ENCODE measurements at regions not wholly inside any gene's neighbourhood (a gene's known extent, or its start where the extent isn't known, plus 50 kb on each side); places are given as distances from the start of the nearest gene placed in this dataset.

DNA sequence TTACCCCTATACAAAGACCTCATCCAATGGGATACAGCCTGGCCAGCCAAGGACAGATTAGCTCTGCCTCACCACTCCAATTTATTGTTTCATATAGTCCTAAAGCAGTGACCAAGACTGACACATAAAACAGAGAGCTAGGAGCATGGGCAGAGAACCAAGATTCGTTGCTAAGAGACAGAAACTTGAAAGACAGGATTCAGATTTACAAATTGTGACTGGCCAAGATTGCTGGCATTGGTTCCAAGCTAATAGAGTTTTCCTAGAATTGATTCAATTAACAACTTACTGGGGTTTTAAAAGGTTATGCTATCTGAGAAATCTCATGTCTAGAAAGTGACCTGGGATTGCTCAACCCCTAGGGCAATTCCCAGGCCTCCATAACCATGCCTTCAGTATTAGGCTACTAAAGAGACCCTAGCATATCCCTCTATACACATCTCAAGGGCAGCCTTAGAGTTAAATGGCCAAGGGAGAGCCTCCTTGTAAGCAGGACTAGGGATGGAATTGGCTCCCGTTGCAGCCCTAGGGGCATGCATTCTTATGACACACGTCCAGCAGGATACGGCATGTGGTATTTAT is 75.6 kb downstream of the ICOS start:
- DNase-seq (ENCODE audit: low read depth in 2 of 2), result no peak

DNA sequence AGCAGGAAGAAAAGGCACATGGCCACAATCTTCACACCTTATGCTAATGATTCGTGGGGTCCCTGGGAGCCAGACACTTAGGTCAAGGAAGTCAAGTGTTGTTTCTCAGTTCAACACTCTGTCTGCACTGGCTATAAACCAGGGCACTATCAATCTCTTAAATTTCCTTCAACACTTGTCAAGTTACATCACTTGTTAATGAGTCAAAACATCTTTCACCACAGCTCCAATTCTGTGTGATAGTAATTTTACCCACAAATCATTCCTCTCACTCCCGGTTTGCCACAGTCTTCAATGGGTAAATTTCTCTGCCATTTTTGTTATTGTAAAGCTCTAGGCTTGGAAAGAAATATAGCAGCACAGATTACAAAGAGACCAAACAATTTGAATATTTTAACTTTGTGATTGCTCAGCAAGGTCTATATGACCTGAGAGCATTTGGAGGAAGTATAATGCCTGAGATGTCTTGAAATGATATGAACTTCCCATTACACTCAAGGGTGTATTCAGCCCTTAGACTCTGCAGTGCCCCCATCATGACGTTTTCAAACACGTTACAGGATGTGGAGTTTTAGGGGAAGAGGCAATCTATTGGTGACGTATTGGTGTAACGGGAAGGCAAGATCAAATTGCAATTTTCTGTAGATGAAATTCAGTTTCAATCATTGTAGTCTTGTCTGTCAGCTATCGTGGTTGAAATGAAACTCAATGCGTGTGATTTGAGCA is 78.7 kb downstream of the ICOS start:
- no peak for DNase-seq (ENCODE audit: low read depth in 2 of 2)

DNA sequence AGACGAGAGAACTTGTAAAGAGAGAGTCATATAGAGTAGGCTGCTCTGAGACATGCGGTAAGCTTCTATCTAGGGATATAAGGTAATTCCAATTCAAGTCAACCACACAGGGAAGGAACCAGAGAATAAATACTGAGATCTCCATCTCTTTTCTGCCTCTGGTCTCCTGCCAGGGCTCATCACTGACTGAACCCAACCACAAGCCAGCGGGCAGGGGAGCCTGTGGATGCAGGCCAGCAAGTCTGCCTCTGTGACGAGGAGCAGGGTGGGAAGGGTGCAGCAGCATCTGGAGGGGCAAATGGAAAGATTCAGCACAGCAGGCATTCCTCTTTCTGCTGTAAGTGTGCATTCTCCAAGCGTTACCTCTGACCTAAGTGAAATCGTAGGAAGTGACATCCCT is 82.2 kb downstream of the ICOS start:
- DNase-seq (ENCODE audit: low read depth in 2 of 2), result no peak

DNA sequence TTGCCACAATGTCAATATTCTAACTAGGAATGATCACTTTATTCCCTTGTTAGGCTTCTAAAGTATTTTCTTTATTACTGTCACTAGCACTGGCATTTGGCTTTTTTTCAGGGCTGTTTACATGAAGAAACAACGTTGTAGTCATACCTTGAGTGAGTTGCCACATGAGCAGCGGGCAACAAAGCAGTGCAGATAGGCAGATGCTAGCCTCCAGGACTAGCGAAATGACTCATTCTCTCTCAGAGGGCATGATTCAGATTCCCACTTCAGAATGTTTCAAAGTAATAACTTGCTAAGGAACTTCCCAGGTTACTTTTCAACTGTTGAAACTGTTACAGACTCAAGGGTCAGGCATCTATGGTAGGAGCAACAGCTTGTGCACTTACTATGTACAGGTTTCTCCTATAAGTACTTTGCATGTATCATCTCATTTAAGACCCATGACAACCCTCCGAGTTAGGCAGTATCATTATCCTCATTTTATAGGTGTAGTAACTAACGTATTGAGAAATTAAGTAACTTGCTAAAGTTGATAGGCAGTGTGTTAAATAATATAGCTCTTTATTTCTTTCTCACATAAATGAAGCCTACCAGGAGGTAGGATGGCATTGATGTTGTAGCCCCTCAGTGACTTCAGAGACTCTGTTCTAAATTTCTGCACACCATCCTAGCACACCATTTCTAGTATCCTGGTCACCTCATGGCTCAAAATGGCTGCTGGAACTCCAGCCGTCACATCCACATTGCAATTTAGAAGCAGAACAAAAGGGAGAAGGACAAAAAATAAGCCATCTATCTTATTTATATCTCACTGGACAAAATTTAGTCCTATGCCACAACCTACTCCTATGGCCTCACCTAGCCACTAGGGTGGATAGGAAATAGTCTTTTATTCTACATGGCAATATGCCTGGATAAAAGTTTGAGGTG is 83.3 kb downstream of the ICOS start:
- no peak for DNase-seq (ENCODE audit: low read depth in 2 of 2)

DNA sequence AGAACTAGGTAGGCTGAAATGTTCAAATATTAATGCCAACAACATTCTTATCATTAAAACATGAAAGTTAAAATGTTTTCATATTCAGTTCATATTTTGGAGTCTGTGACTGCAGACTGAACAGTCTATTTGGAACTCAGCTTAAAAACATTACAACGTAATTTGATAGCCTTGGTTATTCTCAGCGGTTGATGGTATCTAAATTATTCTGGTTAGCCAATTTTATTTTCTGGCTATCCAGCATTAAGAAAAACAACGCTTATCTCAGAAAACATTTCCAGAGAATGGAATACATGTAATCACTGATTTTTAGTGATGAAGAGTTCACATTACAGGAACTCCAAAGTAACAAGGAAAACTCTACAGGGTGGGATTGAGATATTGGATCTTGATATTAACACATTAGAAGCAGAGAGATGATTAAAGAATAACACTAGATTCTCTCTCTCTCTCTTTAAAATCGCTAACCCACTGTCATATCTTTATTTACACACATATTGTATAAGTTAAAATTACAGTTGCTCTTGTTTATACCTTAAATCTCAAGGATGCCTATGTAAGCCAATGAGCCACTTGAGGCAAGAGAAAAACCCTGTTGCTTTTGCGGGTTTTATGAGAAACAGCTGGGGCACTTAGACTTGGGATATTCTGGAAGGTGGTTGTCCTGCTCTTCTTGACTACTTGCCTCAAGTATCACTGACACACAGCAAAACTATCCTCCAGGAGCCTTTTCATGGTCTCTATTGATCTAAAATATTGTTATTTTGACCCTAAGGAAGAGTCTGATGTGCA is 84.9 kb downstream of the ICOS start:
- DNase-seq (ENCODE audit: low read depth in 2 of 2), result no peak

DNA sequence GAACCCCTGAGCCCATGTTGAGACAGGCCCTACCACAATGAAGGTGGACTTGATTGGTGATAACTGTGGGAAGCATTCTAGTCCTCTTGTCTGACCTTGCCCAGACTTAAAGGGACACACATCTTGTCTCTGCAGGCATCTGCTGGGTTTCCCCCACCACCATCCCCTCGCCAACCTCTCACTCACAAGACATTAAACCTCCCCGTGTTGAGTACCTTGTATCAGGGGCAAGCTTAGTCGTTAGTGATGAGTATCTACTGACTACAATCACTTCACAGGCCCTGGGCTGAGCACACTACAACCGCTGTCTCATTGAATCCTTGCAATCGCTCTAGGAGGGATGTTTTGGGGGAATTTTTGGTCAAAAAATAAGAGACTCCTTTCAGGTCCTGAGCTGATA is 86.0 kb downstream of the ICOS start:
- no peak for DNase-seq (ENCODE audit: low read depth in 2 of 2)

DNA sequence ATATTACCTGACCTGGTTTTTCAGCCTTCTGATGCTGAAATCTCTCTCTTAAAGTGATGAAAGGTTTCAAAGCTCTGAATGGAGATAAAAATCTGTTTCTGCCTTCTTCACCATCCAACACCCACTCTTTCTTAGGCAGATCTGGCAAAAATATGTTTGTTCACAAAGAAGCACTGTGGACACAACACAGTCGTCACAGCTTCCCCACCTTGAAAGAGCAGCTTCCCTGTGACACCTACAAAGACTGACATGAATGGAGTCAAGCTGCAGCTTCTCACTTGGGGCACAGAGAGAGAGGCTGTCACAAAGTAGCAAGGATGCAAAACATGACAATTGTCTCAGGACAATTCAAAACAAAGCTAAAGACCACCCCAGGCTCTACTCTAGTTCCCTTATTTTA is 86.5 kb downstream of the ICOS start:
- no peak for DNase-seq (ENCODE audit: low read depth in 2 of 2)

DNA sequence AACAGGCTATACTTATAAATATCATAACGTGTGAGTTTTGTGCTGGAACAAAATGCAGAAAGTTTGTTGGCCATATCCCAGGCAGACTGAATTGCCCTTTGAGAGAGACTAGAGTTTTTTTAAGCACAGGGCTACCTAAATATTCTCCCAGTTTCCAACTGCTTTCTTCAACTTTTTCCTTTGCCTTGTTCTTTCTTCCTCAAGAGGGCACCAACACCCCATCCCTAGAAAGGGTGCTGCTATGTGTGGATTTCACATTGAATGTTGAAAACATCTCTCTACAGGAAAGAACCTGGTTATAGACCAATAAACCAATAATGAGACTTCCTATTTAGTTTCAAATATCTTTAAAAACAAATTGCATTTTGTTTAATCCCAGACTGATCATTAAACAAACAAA is 87.9 kb downstream of the ICOS start:
- no peak for DNase-seq (ENCODE audit: low read depth in 2 of 2)

DNA sequence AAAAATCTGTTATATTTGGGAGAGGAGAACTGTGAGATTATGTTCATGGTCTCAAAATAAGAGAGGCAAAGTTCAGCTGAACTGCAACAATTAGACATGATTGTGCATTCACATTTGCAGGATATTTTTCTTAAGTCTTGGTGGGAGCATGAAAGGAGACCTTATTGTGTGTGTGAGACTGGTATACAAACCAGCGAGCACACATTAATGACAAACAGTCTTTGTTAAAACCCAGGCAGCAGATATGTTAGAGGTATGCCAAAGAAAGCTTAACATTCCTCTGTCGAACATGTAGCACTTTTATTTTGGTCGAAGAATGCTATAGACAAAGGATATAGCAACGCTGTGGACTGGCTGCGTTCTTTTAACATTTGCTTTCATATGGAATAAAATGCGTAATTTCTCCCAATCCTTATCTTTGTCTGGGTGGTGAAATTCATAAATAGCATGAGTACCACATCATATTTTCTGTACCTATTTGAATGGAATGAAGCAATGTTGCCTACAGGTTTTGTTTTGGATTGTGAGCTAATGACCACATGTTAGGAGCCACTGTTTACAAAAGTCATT is 88.4 kb downstream of the ICOS start:
- DNase-seq (ENCODE audit: low read depth in 2 of 2), result no peak

DNA sequence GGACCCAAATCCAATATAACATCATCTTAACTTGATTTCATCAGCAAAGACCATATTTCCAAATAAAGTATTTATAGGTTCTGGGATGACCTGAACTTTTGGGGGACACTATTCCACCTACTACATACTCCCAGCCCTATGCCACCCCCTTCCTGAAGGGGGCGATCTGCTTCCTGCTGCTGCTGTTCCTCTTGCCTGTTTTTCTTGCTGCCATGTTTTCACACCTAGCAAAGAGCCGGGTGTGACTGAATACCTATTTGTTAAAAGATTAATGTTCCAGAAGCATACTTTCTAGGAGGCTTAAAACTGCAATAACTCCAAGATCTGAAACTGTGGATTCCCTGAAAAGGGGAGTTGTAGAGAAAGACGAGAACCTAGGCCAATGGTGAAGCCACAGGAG is 89.7 kb downstream of the ICOS start:
- no peak for DNase-seq (ENCODE audit: low read depth in 2 of 2)

DNA sequence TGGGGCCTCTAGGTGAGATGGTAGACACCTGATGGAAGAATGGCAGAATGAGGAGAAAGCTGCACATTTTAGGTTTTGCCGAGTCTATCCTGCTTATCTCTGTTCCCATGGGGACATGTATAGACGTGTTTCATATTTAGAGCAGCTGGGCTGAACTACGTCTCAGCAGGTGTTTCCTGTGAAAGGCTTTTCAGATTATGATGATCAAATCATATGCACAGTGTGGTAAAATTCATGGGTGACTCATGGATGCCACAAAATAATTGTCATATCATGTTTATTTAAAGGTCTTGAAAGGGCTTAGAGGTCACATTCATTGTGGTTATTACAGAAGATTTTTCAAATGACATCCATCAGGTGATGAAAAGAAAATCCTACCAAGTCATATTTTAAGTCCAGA is 90.5 kb downstream of the ICOS start:
- DNase-seq (ENCODE audit: low read depth in 2 of 2), result no peak

DNA sequence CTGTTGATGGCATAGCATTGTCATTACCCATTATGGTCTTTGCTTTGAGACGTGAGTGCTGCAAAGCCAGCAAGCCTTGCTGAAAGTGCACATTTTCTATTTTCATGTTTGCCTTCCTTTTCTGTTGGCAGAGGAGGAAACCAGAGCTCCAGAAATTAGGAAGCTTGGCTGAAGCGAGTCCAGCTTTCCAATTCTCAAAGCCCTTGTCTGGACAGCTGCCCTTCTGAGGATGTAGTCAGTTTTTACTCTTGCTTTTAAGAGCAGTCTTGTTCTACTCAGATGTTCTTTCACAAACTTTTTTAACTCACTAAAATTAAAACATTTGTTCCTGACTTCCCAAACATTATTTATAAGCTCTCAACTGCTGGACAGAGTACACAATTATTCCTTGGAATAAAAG is 93.8 kb downstream of the ICOS start:
- DNase-seq (ENCODE audit: low read depth in 2 of 2), result no peak

DNA sequence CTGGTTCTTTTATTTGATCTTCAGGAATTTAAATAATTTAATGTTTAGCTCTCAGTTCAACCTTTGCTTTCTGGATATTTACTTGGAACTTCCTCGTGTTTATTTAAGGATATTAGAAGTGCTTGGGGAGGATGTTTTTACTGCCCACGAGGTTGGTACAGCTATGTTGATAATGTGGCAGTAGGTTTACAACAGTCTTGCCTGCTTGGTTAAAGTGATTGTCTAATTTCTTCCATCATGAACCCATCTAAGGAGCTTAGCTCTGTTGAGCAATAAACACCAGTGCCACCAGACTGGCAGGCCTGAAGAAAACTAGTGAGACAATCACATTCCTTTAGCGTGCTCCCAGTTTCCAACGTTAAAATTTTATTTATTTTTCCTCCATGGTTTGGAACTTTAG is 94.5 kb downstream of the ICOS start:
- no peak for DNase-seq (ENCODE audit: low read depth in 2 of 2)

DNA sequence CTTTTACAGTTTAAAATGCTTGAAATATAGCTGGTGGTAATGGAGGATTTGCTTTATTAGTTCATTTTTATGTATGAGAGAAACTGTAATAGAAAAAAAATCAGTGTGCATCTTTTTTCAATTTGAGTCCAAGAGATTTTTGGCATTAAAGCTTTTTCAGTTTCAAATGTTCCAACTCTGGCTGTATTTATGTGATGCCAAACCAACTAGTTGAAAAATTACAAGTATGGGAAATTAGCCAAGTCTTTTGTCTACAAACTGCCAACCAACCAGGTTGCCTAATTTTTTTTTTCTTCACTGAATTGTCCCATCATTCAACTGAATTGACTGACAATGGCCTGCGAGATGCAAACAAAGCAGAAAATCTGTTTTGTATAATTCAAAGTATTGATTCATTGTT is 95.7 kb downstream of the ICOS start:
- no peak for DNase-seq (ENCODE audit: low read depth in 2 of 2)

DNA sequence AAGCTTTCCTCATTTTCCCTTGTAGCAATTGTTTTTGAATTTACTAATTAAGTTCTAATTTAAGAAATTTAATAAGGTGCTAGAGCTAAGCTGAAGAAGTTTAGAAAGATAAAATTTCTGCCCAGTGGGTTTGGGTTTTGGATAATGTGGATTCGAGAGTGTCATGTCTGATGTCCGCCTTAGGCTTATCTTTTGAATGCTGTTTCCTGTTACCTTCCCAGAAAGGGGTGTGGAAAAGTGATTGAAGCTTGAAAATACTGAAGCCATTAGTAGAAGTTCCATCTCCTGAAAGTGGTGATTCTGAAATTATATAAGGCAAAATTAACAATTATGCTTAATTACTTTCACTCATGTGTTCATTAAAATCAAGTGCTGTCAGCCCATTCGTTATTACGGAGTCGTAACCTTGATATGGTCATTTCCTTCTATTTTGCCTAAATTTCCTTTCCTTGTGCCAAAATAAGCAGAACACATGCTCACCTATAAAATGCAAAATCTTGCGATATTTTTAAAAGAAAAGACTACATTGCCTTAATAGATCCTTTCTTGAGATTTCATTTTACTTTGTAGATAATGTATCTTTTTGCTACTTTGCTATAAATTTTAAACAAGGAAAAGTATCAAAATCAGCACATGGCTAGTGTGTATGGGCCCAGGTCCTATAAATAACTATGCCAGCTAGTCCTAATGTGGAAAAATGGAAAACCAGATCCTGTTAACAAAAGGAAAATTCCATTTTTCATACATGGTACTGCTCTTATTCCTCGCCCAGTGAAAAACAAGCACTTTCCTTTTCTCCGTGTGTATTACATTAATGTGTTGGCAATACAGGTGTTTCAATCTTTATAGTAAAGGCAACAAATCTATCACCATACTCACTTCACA is 97.3 kb downstream of the ICOS start:
- no peak for DNase-seq (ENCODE audit: low read depth in 2 of 2)

DNA sequence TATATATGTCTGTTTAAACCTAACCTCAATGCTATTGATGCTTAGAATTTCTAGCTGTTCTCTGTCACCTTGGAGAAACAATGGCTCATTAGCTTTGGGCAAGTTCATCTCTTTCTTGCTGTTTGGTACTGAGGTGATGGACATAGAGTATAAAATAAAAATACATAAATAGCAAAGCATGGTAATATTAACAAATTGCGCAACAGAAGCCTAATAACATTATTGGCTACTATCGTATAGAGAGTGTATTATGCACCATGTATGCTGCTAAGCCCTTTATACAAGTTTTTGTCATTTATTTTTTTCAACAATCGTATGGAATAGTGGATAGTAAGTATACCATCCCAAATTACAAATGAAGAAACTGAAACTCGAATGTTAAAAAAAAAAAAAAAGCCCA is 100.1 kb downstream of the ICOS start:
- no peak for DNase-seq (ENCODE audit: low read depth in 2 of 2)

DNA sequence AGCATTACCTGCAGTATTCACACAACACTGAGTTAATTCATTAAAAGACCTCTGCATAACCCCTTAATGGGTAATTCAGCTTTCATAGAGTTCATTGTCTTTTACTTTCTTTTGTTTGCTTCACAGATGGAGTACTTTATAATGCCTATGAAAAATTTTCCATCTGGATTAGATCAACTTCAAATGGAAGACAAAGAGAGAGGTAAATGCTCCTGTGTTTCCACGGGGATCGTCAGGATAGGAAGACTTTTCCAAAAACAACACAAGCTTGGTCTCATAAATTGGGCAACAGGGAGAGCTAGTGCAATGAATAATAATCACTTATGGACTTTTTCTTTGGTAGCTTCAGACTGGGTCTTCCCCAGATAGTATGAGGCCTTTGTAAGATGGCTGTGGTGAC is 100.7 kb downstream of the ICOS start:
- DNase-seq (ENCODE audit: low read depth in 2 of 2), result no peak

DNA sequence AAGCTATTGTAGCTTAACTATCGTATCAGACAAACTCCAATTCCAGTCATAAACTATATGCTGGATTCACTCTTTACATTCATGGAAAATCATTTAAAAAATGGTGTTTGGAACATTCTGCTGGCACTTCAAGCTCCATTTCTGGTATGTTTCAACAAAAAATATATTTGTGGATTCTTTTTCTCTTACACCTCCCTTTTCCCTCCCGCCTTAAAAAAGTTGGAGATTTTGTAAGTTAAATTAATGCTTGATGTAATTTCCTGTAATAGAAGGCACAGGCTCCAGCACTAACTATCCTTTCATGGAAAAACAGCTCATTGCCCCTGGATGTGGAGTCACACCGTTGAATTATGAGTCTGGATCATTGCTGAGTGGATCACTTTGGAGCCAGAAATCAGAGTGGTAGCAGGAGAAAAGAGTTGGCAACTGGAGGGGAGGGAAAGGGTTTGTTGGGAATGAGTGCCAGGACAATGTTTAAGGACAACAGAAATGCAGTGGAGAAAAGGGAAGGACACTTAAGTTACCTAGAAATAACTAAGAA is 102.8 kb downstream of the ICOS start:
- DNase-seq (ENCODE audit: low read depth in 2 of 2), result no peak

DNA sequence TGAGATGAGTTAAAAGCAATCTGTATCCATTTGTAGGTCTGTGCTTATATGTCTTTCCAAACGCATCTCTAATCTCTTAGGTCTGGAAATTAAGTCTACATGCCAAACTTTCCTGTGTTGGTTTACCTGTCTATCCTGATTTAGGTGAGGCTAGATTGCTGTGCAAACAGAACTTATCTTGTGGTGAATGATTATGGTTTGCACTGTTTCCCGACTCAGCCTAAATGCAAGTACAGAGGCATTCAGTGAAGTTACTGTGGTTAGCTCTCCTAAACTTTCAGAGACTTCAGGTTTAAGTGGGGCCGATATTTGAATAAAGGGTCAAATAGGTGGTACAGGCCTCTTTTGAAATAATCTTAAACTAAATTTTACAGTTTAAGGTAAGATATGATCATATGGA is 103.5 kb downstream of the ICOS start:
- DNase-seq (ENCODE audit: low read depth in 2 of 2), result no peak

DNA sequence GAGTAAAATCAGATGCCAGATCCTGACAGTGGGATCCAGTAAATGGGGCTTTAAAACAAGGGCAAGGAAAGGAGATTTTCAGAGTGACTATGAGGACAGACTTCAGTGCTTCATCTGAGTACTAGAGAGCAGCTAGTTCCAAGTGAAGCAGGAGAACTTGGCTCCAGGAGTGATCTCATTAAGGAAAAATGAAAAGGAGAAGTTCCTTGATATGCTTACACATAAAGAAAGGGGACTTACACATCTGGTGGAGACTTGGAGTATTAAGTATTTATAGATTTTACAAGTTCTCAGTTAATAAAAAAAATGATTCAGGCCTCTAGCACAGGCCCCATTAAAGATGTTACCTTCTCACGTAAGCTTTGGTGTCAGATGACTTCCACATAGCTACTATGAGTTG is 105.8 kb downstream of the ICOS start:
- no peak for DNase-seq (ENCODE audit: low read depth in 2 of 2)
